Activated CD4-positive, alpha-beta T cell treated with anti-CD3 and anti-CD28 coated beads, Interleukin-2, amount 50 U/mL, for 24 hours (primary cell): ENCODE measurements at regions not wholly inside any gene's neighbourhood (a gene's known extent, or its start where the extent isn't known, plus 50 kb on each side); places are given as distances from the start of the nearest gene placed in this dataset.
A peak's percentile ranks its signal among the peaks of the same experiment; 100 is the strongest.
"Not testable (repeated sequence)": the region's sequence is repeated elsewhere in the genome, so short reads cannot be mapped to it uniquely, and the experiment has no call there.

Experiments used
- DNase-seq, 2 donors: peaks; one replicate each; pipeline ENCODE4 v3.0.0-alpha.2; 2020; ENCODE audit warnings: low read depth in 1 of 2, low spot score in 1 of 2

GRCh38 chr3:27560484-27561056, 76.4 kb upstream of the SLC4A7 start:
- no peak for DNase-seq

- DNase-seq, result no peak
Observed at GRCh38 chr3:27559835-27560234, 75.7 kb upstream of the SLC4A7 start.

GRCh38 chr3:27559381-27559780, 75.2 kb upstream of the SLC4A7 start:
- DNase-seq, result no peak

- DNase-seq, result no peak
Observed at GRCh38 chr3:27557411-27557810, 73.2 kb upstream of the SLC4A7 start.

- no peak for DNase-seq
Observed at GRCh38 chr3:27556887-27557286, 72.7 kb upstream of the SLC4A7 start.

GRCh38 chr3:27554706-27555105, 70.5 kb upstream of the SLC4A7 start:
- DNase-seq, result no peak

GRCh38 chr3:27553886-27554540, 69.8 kb upstream of the SLC4A7 start:
- no peak for DNase-seq

- not testable (repeated sequence) for DNase-seq
Observed at GRCh38 chr3:27552708-27553107, 68.5 kb upstream of the SLC4A7 start.

- not testable (repeated sequence) for DNase-seq
Observed at GRCh38 chr3:27551413-27551812, 67.2 kb upstream of the SLC4A7 start.

GRCh38 chr3:27545061-27545460, 60.9 kb upstream of the SLC4A7 start:
- DNase-seq, result no peak

GRCh38 chr3:27544372-27544865, 60.2 kb upstream of the SLC4A7 start:
- no peak for DNase-seq

GRCh38 chr3:27542476-27542875, 58.3 kb upstream of the SLC4A7 start:
- DNase-seq, result no peak

GRCh38 chr3:27540231-27540630, 56.0 kb upstream of the SLC4A7 start:
- no peak for DNase-seq

- no peak for DNase-seq
Observed at GRCh38 chr3:27536491-27536890, 52.3 kb upstream of the SLC4A7 start.

- no peak for DNase-seq
Observed at GRCh38 chr3:27535809-27536392, 51.7 kb upstream of the SLC4A7 start.

- DNase-seq, result peak in 1 of 2 donors; percentile 7
Observed at GRCh38 chr3:27533718-27534573, 49.8 kb upstream of the SLC4A7 start.
